ENCODE measurements at regions not wholly inside any gene's neighbourhood (a gene's known extent, or its start where the extent isn't known, plus 50 kb on each side); places are given as distances from the start of the nearest gene placed in this dataset.

- no peak for DNase-seq
These were observed 329.9 kb upstream of the SLCO3A1 start for GRCh38 chr15:91523596-91523995.

GRCh38 chr15:91524534-91524933, 329.0 kb upstream of the SLCO3A1 start:
- DNase-seq: no peak

- DNase-seq: no peak
These were observed 327.8 kb upstream of the SLCO3A1 start for GRCh38 chr15:91525751-91526150.

- DNase-seq: no peak
These were observed 327.1 kb upstream of the SLCO3A1 start for GRCh38 chr15:91526424-91526823.

GRCh38 chr15:91528801-91529200, 324.7 kb upstream of the SLCO3A1 start:
- no peak for DNase-seq

GRCh38 chr15:91529534-91529933, 324.0 kb upstream of the SLCO3A1 start:
- DNase-seq: no peak

GRCh38 chr15:91530279-91530678, 323.2 kb upstream of the SLCO3A1 start:
- DNase-seq: no peak

- no peak for DNase-seq
These were observed 322.4 kb upstream of the SLCO3A1 start for GRCh38 chr15:91530956-91531582.

- no peak for DNase-seq
These were observed 319.3 kb upstream of the SLCO3A1 start for GRCh38 chr15:91534235-91534634.

GRCh38 chr15:91534976-91535375, 318.5 kb upstream of the SLCO3A1 start:
- no peak for DNase-seq

GRCh38 chr15:91535856-91536500, 317.5 kb upstream of the SLCO3A1 start:
- DNase-seq: no peak

GRCh38 chr15:91537856-91538255, 315.7 kb upstream of the SLCO3A1 start:
- no peak for DNase-seq

- DNase-seq: no peak
These were observed 314.7 kb upstream of the SLCO3A1 start for GRCh38 chr15:91538782-91539181.

- no peak for DNase-seq
These were observed 312.2 kb upstream of the SLCO3A1 start for GRCh38 chr15:91541286-91541685.

GRCh38 chr15:91542226-91542625, 311.3 kb upstream of the SLCO3A1 start:
- DNase-seq: no peak

GRCh38 chr15:91547356-91547755, 306.2 kb upstream of the SLCO3A1 start:
- no peak for DNase-seq

GRCh38 chr15:91548549-91548948, 305.0 kb upstream of the SLCO3A1 start:
- no peak for DNase-seq

GRCh38 chr15:91549581-91549980, 303.9 kb upstream of the SLCO3A1 start:
- no peak for DNase-seq

GRCh38 chr15:91552555-91552954, 301.0 kb upstream of the SLCO3A1 start:
- DNase-seq: no peak

- DNase-seq: no peak
These were observed 300.2 kb upstream of the SLCO3A1 start for GRCh38 chr15:91553196-91553854.

GRCh38 chr15:91555312-91555711, 298.2 kb upstream of the SLCO3A1 start:
- no peak for DNase-seq

GRCh38 chr15:91556926-91557325, 296.6 kb upstream of the SLCO3A1 start:
- no peak for DNase-seq

GRCh38 chr15:91559066-91559465, 294.4 kb upstream of the SLCO3A1 start:
- DNase-seq: no peak

GRCh38 chr15:91561371-91562100, 292.0 kb upstream of the SLCO3A1 start:
- DNase-seq: no peak

All from 8988T (cell line).